ENCODE measurements at regions not wholly inside any gene's neighbourhood (a gene's known extent, or its start where the extent isn't known, plus 50 kb on each side); places are given as distances from the start of the nearest gene placed in this dataset.

DNA sequence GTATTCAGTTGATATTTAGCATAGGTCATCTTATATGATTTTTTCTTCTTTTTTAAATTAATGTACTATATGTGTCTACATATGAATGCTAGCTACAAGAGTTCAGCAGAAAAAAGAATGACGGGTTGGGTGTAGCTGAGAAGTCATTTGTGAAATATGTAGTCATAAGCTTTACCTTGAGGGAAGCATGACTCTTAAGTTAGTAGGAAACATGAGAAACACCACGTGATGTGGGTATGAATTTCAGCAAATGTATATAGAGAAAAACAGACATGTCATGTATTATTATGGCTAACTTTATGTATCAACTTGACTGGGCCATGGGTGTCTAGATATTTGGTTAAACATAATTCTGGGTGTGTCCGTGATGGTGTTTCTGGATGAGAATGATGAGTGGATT is 125.0 kb downstream of the RAP2B start:
- ChIA-PET POLR2A (ENCODE audit: low non-redundant PET) (no interaction called here), CTCF (no interaction called here)
- Histone ChIP-seq H3K9me3 (ENCODE audit: low read depth, low read length, poor library complexity, severe bottlenecking) (no peaks in the 10 kb centered on the region), H3K27me3 (replicated peaks; ENCODE audit: insufficient read depth, low read depth, low read length, poor library complexity) (no peaks in the 10 kb centered on the region), H3K4me1 (ENCODE audit: insufficient read depth, low read length, poor library complexity, severe bottlenecking) (peaks cover 35% of the 10 kb centered on the region), H3K4me3 (ENCODE audit: low read depth, low read length, poor library complexity, severe bottlenecking) (no peak overlapping the region), H3K27ac (ENCODE audit: low read depth, low read length, poor library complexity, severe bottlenecking) (no peak overlapping the region), H3K36me3 (ENCODE audit: insufficient read depth, low read length, poor library complexity, severe bottlenecking) (no peaks in the 10 kb centered on the region)
- DNase-seq (ENCODE audit: low spot score), result no peak
- BruUV-seq (replicated peaks), result no TSS peak
- intact Hi-C loops (cut with micrococcal nuclease; ENCODE audit: unreplicated experiment), result loop anchor here (10.0 kb wide), 1 partner anchor 242 kb away; no protein-coding TSS in a partner anchor
- TF ChIP-seq, protein P1, sequence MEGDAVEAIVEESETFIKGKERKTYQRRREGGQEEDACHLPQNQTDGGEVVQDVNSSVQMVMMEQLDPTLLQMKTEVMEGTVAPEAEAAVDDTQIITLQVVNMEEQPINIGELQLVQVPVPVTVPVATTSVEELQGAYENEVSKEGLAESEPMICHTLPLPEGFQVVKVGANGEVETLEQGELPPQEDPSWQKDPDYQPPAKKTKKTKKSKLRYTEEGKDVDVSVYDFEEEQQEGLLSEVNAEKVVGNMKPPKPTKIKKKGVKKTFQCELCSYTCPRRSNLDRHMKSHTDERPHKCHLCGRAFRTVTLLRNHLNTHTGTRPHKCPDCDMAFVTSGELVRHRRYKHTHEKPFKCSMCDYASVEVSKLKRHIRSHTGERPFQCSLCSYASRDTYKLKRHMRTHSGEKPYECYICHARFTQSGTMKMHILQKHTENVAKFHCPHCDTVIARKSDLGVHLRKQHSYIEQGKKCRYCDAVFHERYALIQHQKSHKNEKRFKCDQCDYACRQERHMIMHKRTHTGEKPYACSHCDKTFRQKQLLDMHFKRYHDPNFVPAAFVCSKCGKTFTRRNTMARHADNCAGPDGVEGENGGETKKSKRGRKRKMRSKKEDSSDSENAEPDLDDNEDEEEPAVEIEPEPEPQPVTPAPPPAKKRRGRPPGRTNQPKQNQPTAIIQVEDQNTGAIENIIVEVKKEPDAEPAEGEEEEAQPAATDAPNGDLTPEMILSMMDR (conservative IDR thresholded peaks at IDR 0.05; ENCODE audit: low read depth, low read length), result no peak
- no peak for TF ChIP-seq EZH2 (IDR thresholded peaks at IDR 0.05; ENCODE audit: borderline replicate concordance, low read depth, low read length, poor library complexity, severe bottlenecking)

DNA sequence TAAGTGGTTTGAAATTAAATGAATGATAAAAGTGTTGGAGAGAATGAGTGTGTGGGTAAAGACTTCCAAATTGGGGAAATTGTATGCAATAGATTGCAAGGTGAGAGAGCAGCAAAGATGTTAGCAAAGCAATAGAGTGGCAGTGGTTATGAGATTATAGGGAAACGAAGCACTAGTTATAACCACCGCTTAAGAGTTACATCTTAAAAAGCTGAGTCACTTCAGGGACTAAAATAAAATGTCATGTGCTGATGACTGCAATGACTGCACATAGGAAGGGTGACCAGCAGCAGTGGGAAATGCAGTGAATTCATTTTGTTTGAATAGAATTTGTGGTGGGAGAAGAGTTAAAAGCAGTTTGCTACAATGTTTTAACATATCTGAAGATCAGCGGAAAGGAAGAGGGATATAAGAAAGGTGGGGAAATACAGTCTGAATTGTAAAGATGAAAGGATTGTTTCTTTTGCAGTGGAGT is 127.3 kb downstream of the RAP2B start:
- ChIA-PET POLR2A (ENCODE audit: low non-redundant PET) (no interaction called here), CTCF (no interaction called here)
- Histone ChIP-seq H3K36me3 (ENCODE audit: insufficient read depth, low read length, poor library complexity, severe bottlenecking) (no peaks in the 10 kb centered on the region), H3K4me1 (ENCODE audit: insufficient read depth, low read length, poor library complexity, severe bottlenecking) (peaks cover 31% of the 10 kb centered on the region), H3K4me3 (ENCODE audit: low read depth, low read length, poor library complexity, severe bottlenecking) (no peak overlapping the region), H3K9me3 (ENCODE audit: low read depth, low read length, poor library complexity, severe bottlenecking) (no peaks in the 10 kb centered on the region), H3K27me3 (replicated peaks; ENCODE audit: insufficient read depth, low read depth, low read length, poor library complexity) (no peaks in the 10 kb centered on the region), H3K27ac (ENCODE audit: low read depth, low read length, poor library complexity, severe bottlenecking) (no peak overlapping the region)
- intact Hi-C loops (cut with micrococcal nuclease; ENCODE audit: unreplicated experiment), result loop anchor here (10.0 kb wide), 1 partner anchor 245 kb away; no protein-coding TSS in a partner anchor
- peak; percentile 31 for DNase-seq (ENCODE audit: low spot score)
- BruUV-seq (replicated peaks), result no TSS peak
- TF ChIP-seq EZH2 (IDR thresholded peaks at IDR 0.05; ENCODE audit: borderline replicate concordance, low read depth, low read length, poor library complexity, severe bottlenecking), result no peak
- TF ChIP-seq, protein P1 (conservative IDR thresholded peaks at IDR 0.05; ENCODE audit: low read depth, low read length), result no peak

DNA sequence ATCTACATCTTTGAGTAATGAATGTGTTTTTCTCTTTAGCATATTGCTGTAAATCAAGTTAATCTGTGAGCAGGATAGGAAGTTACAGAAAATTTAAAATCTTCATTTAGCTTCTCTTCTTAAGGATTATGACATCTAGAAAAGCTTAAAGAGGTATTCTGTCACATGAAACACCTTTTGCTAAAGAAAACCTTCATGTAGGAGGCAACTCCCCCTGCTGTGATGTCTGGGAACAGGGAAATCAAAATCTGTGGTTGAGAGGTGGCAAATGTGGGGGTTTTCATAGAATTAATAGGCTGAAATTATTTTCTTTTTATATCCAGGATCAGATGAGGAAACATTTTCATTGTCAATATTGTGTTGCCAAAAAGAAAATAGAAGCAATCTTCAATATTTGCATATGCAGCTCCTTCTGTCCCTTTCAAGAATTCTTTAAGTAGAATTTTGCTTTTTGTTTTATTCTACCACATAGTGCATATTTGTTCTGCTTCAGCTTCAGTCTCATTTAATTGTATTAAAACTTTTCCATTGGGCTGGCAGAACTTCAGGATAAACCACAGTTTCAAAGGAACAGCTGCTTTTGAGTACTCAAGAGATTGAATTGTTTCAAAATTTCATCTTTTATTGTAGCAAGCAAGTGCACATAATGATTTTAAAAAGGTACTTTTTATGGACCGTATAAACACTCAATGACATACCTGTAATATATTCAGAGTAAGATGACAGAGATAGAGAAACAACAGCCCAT is 128.4 kb downstream of the RAP2B start:
- no peaks in the 10 kb centered on the region for H3K36me3 ChIP-seq (ENCODE audit: insufficient read depth, low read length, poor library complexity, severe bottlenecking)
- no peak for DNase-seq (ENCODE audit: low spot score)
- no peaks in the 10 kb centered on the region for H3K9me3 ChIP-seq (ENCODE audit: low read depth, low read length, poor library complexity, severe bottlenecking)
- ChIA-PET CTCF (interaction anchor here (0.6 kb wide), 1 partner anchor 124 kb away, joined by 3 read pairs; no protein-coding TSS in a partner anchor), POLR2A (ENCODE audit: low non-redundant PET) (no interaction called here)
- peaks cover 23% of the 10 kb centered on the region for H3K4me1 ChIP-seq (ENCODE audit: insufficient read depth, low read length, poor library complexity, severe bottlenecking)
- no peaks in the 10 kb centered on the region for H3K27me3 ChIP-seq (replicated peaks; ENCODE audit: insufficient read depth, low read depth, low read length, poor library complexity)
- no peak overlapping the region for H3K4me3 ChIP-seq (ENCODE audit: low read depth, low read length, poor library complexity, severe bottlenecking)
- no TSS peak for BruUV-seq (replicated peaks)
- intact Hi-C loops (cut with micrococcal nuclease; ENCODE audit: unreplicated experiment), result loop anchor here (5.0 kb wide), 1 partner anchor 128 kb away; the partner anchor contains the start of gene RAP2B
- TF ChIP-seq EZH2 (IDR thresholded peaks at IDR 0.05; ENCODE audit: borderline replicate concordance, low read depth, low read length, poor library complexity, severe bottlenecking), result no peak
- TF ChIP-seq, protein P1 (conservative IDR thresholded peaks at IDR 0.05; ENCODE audit: low read depth, low read length), result peak; percentile 38; the same call in 1 of the 2 replicates
- no peak overlapping the region for H3K27ac ChIP-seq (ENCODE audit: low read depth, low read length, poor library complexity, severe bottlenecking)
